GM23338 (cell line): ENCODE measurements at regions not wholly inside any gene's neighbourhood (a gene's known extent, or its start where the extent isn't known, plus 50 kb on each side); places are given as distances from the start of the nearest gene placed in this dataset.

Source experiments
- ETS1 ChIP-seq: IDR thresholded peaks from 2 replicates; pipeline ENCODE4 v1.6.1; 2016; ENCODE audit warnings: antibody characterized with exemption
- EZH2 ChIP-seq: fragments of 200-600 bp; sonication (generic); IDR thresholded peaks from one replicate; pipeline ENCODE4 v1.8.0; 2017; ENCODE audit warnings: antibody characterized with exemption, mild to moderate bottlenecking, low read depth; ENCODE audit not compliant: unreplicated experiment
- POLR2AphosphoS5 ChIP-seq: IDR thresholded peaks from 2 replicates; pipeline ENCODE4 v1.6.1; 2016; ENCODE audit warnings: antibody characterized with exemption, low read depth
- REST ChIP-seq: IDR thresholded peaks from one replicate; pipeline ENCODE4 v1.6.1; 2018; ENCODE audit warnings: antibody characterized with exemption; ENCODE audit not compliant: unreplicated experiment

GRCh38 chr12:78442454-78442801 lies 422.1 kb upstream of the SYT1 start:
- TF ChIP-seq ETS1 (no peak), POLR2AphosphoS5 (no peak), REST (no peak), EZH2 (no peak)
